ENCODE measurements at regions not wholly inside any gene's neighbourhood (a gene's known extent, or its start where the extent isn't known, plus 50 kb on each side); places are given as distances from the start of the nearest gene placed in this dataset.

DNA sequence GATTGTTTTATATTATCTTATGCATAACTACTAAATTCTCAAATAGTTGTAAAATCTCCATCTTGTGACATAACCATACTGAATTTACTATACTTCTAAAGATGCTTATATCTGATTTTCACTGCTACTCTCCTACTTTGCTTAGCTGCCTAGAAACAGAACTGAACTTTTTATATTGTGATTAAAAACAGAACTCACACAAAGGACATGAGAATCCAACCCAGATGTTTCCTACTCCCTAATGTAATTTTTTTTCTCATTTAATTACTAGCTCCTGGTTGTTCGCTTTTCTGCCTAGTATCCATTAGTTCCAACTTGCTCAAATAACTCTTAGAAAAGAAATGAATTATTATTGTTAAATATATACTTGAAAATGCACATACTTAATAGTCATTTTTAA is 283.5 kb upstream of the ACTRT1 start:
- Histone ChIP-seq H3K27me3 (ENCODE audit: control insufficient read depth, insufficient read depth, low read length) (no peaks in the 10 kb centered on the region), H3K4me1 (ENCODE audit: control insufficient read depth, insufficient read depth, low read length) (no peaks in the 10 kb centered on the region), H3K4me3 (ENCODE audit: low read depth, low read length) (no peak overlapping the region), H3K27ac (ENCODE audit: low read depth, low read length) (no peak overlapping the region), H3K36me3 (ENCODE audit: control insufficient read depth, insufficient read depth, low read length) (no peaks in the 10 kb centered on the region), H3K9me3 (ENCODE audit: control insufficient read depth, insufficient read depth, low read length) (peaks cover 2% of the 10 kb centered on the region)
- DNase-seq (ENCODE audit: low read depth in 4 of 6, low spot score in 6 of 6), result no peak
- WGBS (ENCODE audit: insufficient coverage), result no CpG with 5 or more reads among the region's 1 CpG

DNA sequence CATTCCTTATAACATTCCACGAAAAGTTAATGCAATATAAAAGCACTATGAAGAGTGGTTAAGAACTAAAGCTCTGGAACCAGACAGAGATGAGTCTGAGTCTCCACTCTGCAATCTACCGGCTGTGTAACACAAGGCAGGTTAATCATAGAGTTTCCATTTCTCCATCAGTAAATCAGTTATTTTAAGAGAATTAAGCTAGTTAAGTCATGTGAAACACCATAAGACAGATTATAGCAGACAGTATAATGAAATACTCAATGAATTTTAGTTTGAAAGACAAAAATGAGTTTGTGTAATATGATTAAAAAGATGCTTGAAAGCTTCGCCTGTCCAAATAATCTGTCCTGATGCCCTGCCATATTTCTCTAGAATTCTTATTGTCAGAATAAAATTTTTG is 282.6 kb upstream of the ACTRT1 start:
- WGBS (ENCODE audit: insufficient coverage), result no CpG with 5 or more reads among the region's 3 CpGs
- Histone ChIP-seq H3K27me3 (ENCODE audit: control insufficient read depth, insufficient read depth, low read length) (no peaks in the 10 kb centered on the region), H3K9me3 (ENCODE audit: control insufficient read depth, insufficient read depth, low read length) (peaks cover 2% of the 10 kb centered on the region), H3K4me1 (ENCODE audit: control insufficient read depth, insufficient read depth, low read length) (no peaks in the 10 kb centered on the region), H3K36me3 (ENCODE audit: control insufficient read depth, insufficient read depth, low read length) (no peaks in the 10 kb centered on the region), H3K27ac (ENCODE audit: low read depth, low read length) (no peak overlapping the region), H3K4me3 (ENCODE audit: low read depth, low read length) (no peak overlapping the region)
- no peak for DNase-seq (ENCODE audit: low read depth in 4 of 6, low spot score in 6 of 6)

DNA sequence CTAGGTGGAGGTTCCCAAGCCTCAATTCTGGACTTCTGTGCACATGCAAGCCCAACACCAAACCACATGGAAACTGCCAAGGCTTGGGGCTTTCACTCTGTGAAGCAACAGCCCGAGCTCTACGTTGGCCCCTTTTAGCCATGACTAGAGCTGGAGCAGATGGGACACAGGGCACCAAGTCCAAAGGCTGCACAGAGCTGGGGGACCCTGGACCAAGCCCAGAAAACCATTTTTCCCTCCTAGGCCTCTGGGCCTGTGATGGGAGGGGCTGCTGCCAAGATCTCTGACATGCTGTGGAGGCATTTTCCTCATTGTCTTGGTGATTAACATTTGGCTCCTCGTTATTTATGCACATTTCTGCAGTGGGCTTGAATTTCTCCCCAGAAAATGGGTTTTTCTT is 258.7 kb upstream of the ACTRT1 start:
- H3K27ac ChIP-seq (ENCODE audit: low read depth, low read length), result no peak overlapping the region
- WGBS (ENCODE audit: insufficient coverage), result 50% methylated on average over 3 of the region's 3 CpGs
- H3K36me3 ChIP-seq (ENCODE audit: control insufficient read depth, insufficient read depth, low read length), result no peaks in the 10 kb centered on the region
- no peaks in the 10 kb centered on the region for H3K9me3 ChIP-seq (ENCODE audit: control insufficient read depth, insufficient read depth, low read length)
- H3K4me1 ChIP-seq (ENCODE audit: control insufficient read depth, insufficient read depth, low read length), result no peaks in the 10 kb centered on the region
- H3K27me3 ChIP-seq (ENCODE audit: control insufficient read depth, insufficient read depth, low read length), result no peaks in the 10 kb centered on the region
- no peak for DNase-seq (ENCODE audit: low read depth in 4 of 6, low spot score in 6 of 6)
- no peak overlapping the region for H3K4me3 ChIP-seq (ENCODE audit: low read depth, low read length)

DNA sequence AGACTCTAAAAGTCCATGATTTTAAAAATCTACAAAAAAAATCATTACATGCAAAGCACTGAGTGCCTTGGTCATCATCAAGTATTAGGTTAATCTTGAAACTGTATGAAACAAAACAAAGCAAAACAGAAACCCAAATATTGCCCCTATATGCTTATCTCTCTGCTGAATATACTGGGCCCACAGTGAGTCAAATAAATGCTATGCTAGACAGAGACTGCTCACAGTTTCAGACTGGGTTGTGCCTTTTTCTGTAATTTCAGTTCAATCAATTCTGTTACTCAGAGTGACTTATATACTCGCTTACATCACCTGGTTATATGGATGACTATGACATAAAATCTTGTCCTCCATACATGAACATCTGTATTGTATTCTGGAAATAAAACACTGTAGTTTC is 257.1 kb upstream of the ACTRT1 start:
- Histone ChIP-seq H3K4me3 (ENCODE audit: low read depth, low read length) (no peak overlapping the region), H3K4me1 (ENCODE audit: control insufficient read depth, insufficient read depth, low read length) (no peaks in the 10 kb centered on the region), H3K36me3 (ENCODE audit: control insufficient read depth, insufficient read depth, low read length) (no peaks in the 10 kb centered on the region), H3K27me3 (ENCODE audit: control insufficient read depth, insufficient read depth, low read length) (no peaks in the 10 kb centered on the region), H3K27ac (ENCODE audit: low read depth, low read length) (no peak overlapping the region), H3K9me3 (ENCODE audit: control insufficient read depth, insufficient read depth, low read length) (no peaks in the 10 kb centered on the region)
- no peak for DNase-seq (ENCODE audit: low read depth in 4 of 6, low spot score in 6 of 6)
- WGBS (ENCODE audit: insufficient coverage), result no CpG with 5 or more reads among the region's 1 CpG

DNA sequence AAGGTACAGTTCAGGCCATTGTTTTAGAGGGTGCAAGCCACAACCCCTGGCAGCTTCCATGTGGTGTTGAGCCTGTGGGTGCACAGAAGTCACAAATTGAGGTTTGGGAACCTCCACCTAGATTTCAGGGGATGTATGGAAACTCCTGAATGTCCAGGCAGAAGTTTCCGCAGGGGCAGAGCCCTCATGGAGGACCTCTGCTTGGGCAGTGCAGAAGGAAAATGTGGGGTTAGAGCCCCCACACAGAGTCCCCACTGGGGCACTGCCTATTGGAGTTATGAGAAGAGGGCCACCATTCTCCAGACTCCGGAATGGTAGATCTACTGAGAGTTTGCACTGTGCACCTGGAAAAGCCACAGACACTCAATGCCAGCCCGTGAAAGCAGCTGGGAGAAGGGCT is 242.0 kb upstream of the ACTRT1 start:
- no peak for DNase-seq (ENCODE audit: low read depth in 4 of 6, low spot score in 6 of 6)
- no peak overlapping the region for H3K27ac ChIP-seq (ENCODE audit: low read depth, low read length)
- H3K4me3 ChIP-seq (ENCODE audit: low read depth, low read length), result no peak overlapping the region
- H3K4me1 ChIP-seq (ENCODE audit: control insufficient read depth, insufficient read depth, low read length), result no peaks in the 10 kb centered on the region
- WGBS (ENCODE audit: insufficient coverage), result 79% methylated on average over 3 of the region's 3 CpGs
- H3K36me3 ChIP-seq (ENCODE audit: control insufficient read depth, insufficient read depth, low read length), result no peaks in the 10 kb centered on the region
- peaks cover 3% of the 10 kb centered on the region for H3K9me3 ChIP-seq (ENCODE audit: control insufficient read depth, insufficient read depth, low read length)
- no peaks in the 10 kb centered on the region for H3K27me3 ChIP-seq (ENCODE audit: control insufficient read depth, insufficient read depth, low read length)

GRCh38 chrX:128287693-128288092 is 235.5 kb upstream of the ACTRT1 start:
- Histone ChIP-seq H3K27ac (ENCODE audit: low read depth, low read length) (no peak overlapping the region), H3K27me3 (ENCODE audit: control insufficient read depth, insufficient read depth, low read length) (no peaks in the 10 kb centered on the region), H3K9me3 (ENCODE audit: control insufficient read depth, insufficient read depth, low read length) (peaks cover 3% of the 10 kb centered on the region), H3K4me3 (ENCODE audit: low read depth, low read length) (no peak overlapping the region), H3K4me1 (ENCODE audit: control insufficient read depth, insufficient read depth, low read length) (no peaks in the 10 kb centered on the region), H3K36me3 (ENCODE audit: control insufficient read depth, insufficient read depth, low read length) (no peaks in the 10 kb centered on the region)
- no peak for DNase-seq (ENCODE audit: low read depth in 4 of 6, low spot score in 6 of 6)
- no CpG with 5 or more reads among the region's 1 CpG for WGBS (ENCODE audit: insufficient coverage)

GRCh38 chrX:128250621-128251020 is 198.4 kb upstream of the ACTRT1 start:
- H3K9me3 ChIP-seq (ENCODE audit: control insufficient read depth, insufficient read depth, low read length), result peaks cover under 1% of the 10 kb centered on the region
- no peaks in the 10 kb centered on the region for H3K4me1 ChIP-seq (ENCODE audit: control insufficient read depth, insufficient read depth, low read length)
- H3K27ac ChIP-seq (ENCODE audit: low read depth, low read length), result no peak overlapping the region
- H3K4me3 ChIP-seq (ENCODE audit: low read depth, low read length), result no peak overlapping the region
- peak in 1 of 6 donors; percentile 9 for DNase-seq (ENCODE audit: low read depth in 4 of 6, low spot score in 6 of 6)
- no peaks in the 10 kb centered on the region for H3K27me3 ChIP-seq (ENCODE audit: control insufficient read depth, insufficient read depth, low read length)
- H3K36me3 ChIP-seq (ENCODE audit: control insufficient read depth, insufficient read depth, low read length), result no peaks in the 10 kb centered on the region

- no peak for DNase-seq (ENCODE audit: low read depth in 4 of 6, low spot score in 6 of 6)
- WGBS (ENCODE audit: insufficient coverage), result no CpG with 5 or more reads among the region's 3 CpGs
Observed at GRCh38 chrX:128216364-128216763, 164.2 kb upstream of the ACTRT1 start.

DNA sequence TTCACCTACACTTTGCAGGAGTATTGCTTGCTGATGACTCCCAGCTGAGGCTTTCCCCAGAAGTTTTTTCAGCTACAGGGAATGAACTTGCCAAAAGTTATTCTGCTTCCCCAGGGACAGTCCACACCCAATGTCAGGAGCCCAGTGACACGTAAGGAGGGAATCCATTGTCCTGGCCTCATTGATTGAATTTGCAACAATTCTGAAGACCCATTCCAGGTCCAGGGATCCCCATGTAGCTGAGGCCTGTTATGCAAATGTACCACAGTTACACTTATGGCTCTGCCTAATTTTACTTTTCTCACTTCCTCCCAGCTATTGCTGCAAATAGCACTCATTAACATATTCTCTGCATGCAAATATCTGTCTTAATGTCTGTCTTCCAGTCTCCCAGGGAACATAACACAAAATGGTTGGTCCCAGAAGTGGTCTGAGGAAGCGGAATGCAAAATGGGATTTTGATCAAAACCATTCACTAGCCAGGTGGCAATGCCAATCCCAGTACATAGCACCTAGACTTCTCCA is 113.7 kb upstream of the ACTRT1 start:
- no peaks in the 10 kb centered on the region for H3K36me3 ChIP-seq (ENCODE audit: control insufficient read depth, insufficient read depth, low read length)
- DNase-seq (ENCODE audit: low read depth in 4 of 6, low spot score in 6 of 6), result peak in 2 of 6 donors; percentile 13 to 42
- H3K9me3 ChIP-seq (ENCODE audit: control insufficient read depth, insufficient read depth, low read length), result no peaks in the 10 kb centered on the region
- WGBS (ENCODE audit: insufficient coverage), result 54% methylated on average over 1 of the region's 2 CpGs
- H3K4me1 ChIP-seq (ENCODE audit: control insufficient read depth, insufficient read depth, low read length), result no peaks in the 10 kb centered on the region
- no peak overlapping the region for H3K4me3 ChIP-seq (ENCODE audit: low read depth, low read length)
- H3K27ac ChIP-seq (ENCODE audit: low read depth, low read length), result no peak overlapping the region
- no peaks in the 10 kb centered on the region for H3K27me3 ChIP-seq (ENCODE audit: control insufficient read depth, insufficient read depth, low read length)

More at GRCh38 chrX:128216364-128216763, 164.2 kb upstream of the ACTRT1 start:
- no peaks in the 10 kb centered on the region for H3K27me3 ChIP-seq (ENCODE audit: control insufficient read depth, insufficient read depth, low read length)
- H3K4me3 ChIP-seq (ENCODE audit: low read depth, low read length), result no peak overlapping the region
- no peaks in the 10 kb centered on the region for H3K36me3 ChIP-seq (ENCODE audit: control insufficient read depth, insufficient read depth, low read length)
- no peaks in the 10 kb centered on the region for H3K4me1 ChIP-seq (ENCODE audit: control insufficient read depth, insufficient read depth, low read length)
- peaks cover 2% of the 10 kb centered on the region for H3K9me3 ChIP-seq (ENCODE audit: control insufficient read depth, insufficient read depth, low read length)
- H3K27ac ChIP-seq (ENCODE audit: low read depth, low read length), result no peak overlapping the region

GRCh38 chrX:128156204-128156603 is 104.0 kb upstream of the ACTRT1 start:
- H3K27ac ChIP-seq (ENCODE audit: low read depth, low read length), result no peak overlapping the region
- DNase-seq (ENCODE audit: low read depth in 4 of 6, low spot score in 6 of 6), result no peak
- no peak overlapping the region for H3K4me3 ChIP-seq (ENCODE audit: low read depth, low read length)
- H3K9me3 ChIP-seq (ENCODE audit: control insufficient read depth, insufficient read depth, low read length), result no peaks in the 10 kb centered on the region
- H3K27me3 ChIP-seq (ENCODE audit: control insufficient read depth, insufficient read depth, low read length), result no peaks in the 10 kb centered on the region
- no peaks in the 10 kb centered on the region for H3K4me1 ChIP-seq (ENCODE audit: control insufficient read depth, insufficient read depth, low read length)
- H3K36me3 ChIP-seq (ENCODE audit: control insufficient read depth, insufficient read depth, low read length), result no peaks in the 10 kb centered on the region
- WGBS (ENCODE audit: insufficient coverage), result 70% methylated on average over 4 of the region's 4 CpGs
